GM12878 (cell line): ENCODE measurements at regions not wholly inside any gene's neighbourhood (a gene's known extent, or its start where the extent isn't known, plus 50 kb on each side); places are given as distances from the start of the nearest gene placed in this dataset.

Source experiments
- HSF1 ChIP-seq: fragments of 150-350 bp; IDR thresholded peaks from 2 replicates; pipeline ENCODE4 v1.6.1; 2014; ENCODE audit warnings: mild to moderate bottlenecking, low read depth, low read length
- IRF5 ChIP-seq: fragments of 450-650 bp; IDR thresholded peaks from 2 replicates; pipeline ENCODE4 v1.6.1; 2017; ENCODE audit warnings: borderline replicate concordance
- JUNB ChIP-seq: IDR thresholded peaks from 2 replicates; pipeline ENCODE4 v1.6.1; 2016; ENCODE audit warnings: antibody characterized with exemption, mild to moderate bottlenecking
- NFIC ChIP-seq: IDR thresholded peaks from 2 replicates; pipeline ENCODE4 v1.6.1; 2012; ENCODE audit warnings: low read depth, mild to moderate bottlenecking, inconsistent platforms, low read length, moderate library complexity
- SMAD5 ChIP-seq: IDR thresholded peaks from 2 replicates; pipeline ENCODE4 v1.6.1; 2016; ENCODE audit warnings: antibody characterized with exemption, low read depth
- STAT3 ChIP-seq: IDR thresholded peaks from 2 replicates; pipeline ENCODE4 v1.6.1; 2011; ENCODE audit warnings: low read depth, low read length, improper control_type of control experiment
- ZBED1 ChIP-seq: IDR thresholded peaks from 2 replicates; pipeline ENCODE4 v1.6.1; 2016; ENCODE audit warnings: borderline replicate concordance
- TF ChIP-seq, protein P1 (sequence below): fragments of 150-350 bp; IDR thresholded peaks from 2 replicates; pipeline ENCODE4 v1.6.1; 2016; ENCODE audit warnings: low read depth, low read length

DNA sequence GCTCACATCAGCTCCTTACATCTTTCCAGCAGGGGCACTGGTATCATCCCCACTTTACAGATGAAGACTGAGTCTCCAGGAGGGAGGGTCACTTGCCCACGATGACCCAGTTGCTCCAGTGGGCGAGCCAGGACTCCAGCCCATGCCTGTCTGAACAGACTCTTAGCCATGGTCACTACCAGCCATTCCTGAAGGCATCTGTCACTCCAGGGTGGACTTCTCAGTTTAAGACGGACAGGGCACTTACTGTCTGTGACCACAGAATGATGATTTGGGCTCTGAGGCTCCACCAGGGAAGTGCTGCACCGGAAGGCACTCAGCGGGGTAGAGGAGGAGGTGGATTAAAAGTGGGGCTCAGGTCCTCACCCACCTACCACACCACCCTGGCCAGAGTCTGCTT, 104.0 kb upstream of the SLC6A6 start (continued):
- TF ChIP-seq, protein P1, sequence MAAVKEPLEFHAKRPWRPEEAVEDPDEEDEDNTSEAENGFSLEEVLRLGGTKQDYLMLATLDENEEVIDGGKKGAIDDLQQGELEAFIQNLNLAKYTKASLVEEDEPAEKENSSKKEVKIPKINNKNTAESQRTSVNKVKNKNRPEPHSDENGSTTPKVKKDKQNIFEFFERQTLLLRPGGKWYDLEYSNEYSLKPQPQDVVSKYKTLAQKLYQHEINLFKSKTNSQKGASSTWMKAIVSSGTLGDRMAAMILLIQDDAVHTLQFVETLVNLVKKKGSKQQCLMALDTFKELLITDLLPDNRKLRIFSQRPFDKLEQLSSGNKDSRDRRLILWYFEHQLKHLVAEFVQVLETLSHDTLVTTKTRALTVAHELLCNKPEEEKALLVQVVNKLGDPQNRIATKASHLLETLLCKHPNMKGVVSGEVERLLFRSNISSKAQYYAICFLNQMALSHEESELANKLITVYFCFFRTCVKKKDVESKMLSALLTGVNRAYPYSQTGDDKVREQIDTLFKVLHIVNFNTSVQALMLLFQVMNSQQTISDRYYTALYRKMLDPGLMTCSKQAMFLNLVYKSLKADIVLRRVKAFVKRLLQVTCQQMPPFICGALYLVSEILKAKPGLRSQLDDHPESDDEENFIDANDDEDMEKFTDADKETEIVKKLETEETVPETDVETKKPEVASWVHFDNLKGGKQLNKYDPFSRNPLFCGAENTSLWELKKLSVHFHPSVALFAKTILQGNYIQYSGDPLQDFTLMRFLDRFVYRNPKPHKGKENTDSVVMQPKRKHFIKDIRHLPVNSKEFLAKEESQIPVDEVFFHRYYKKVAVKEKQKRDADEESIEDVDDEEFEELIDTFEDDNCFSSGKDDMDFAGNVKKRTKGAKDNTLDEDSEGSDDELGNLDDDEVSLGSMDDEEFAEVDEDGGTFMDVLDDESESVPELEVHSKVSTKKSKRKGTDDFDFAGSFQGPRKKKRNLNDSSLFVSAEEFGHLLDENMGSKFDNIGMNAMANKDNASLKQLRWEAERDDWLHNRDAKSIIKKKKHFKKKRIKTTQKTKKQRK: no peak
- no peak for TF ChIP-seq IRF5
- no peak for TF ChIP-seq ZBED1
- TF ChIP-seq STAT3: no peak
- TF ChIP-seq SMAD5: no peak
- no peak for TF ChIP-seq JUNB
- no peak for TF ChIP-seq NFIC
- TF ChIP-seq HSF1: no peak
